Stimulated activated CD4-positive, alpha-beta T cell treated with anti-CD3 and anti-CD28 coated beads, Interleukin-12 subunit alpha, Interleukin-12 subunit beta, amount 100 ng/mL, for 24 hours (primary cell): ENCODE measurements at regions not wholly inside any gene's neighbourhood (a gene's known extent, or its start where the extent isn't known, plus 50 kb on each side); places are given as distances from the start of the nearest gene placed in this dataset.

ENCODE experiments used
- DNase-seq, 2 experiments: peaks; one replicate each; pipeline ENCODE4 v3.0.0-alpha.2; 2020; ENCODE audit warnings: low read depth in 2 of 2

DNA sequence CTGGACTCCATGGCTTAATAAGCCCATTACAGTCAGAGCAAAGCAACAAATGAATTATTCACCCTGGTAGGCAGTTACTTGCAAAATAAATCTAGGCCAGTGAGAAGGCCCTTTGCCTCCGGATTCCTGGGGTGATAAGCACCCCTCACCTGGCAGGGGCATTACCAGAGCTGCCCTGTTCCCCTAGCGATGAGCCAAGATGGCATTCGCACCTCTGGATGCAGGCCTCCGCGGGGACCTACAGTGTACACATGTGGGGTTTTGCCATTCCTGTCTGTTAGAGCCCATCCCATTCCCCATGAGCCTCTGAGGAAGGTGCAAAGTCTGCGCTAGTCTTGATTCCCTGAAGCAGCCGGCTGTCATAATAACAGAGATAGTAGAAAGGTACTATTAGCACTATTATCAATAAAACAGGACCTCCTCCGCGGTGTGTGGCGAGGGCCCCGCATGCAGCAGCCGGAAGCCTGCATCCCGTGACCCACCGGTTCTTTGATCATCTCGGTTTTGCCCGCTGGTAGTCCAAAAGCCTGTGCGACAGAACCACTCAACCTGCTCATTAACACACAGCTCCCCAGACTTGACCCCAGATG lies 344.3 kb downstream of the BRD1 start:
- no peak for DNase-seq

DNA sequence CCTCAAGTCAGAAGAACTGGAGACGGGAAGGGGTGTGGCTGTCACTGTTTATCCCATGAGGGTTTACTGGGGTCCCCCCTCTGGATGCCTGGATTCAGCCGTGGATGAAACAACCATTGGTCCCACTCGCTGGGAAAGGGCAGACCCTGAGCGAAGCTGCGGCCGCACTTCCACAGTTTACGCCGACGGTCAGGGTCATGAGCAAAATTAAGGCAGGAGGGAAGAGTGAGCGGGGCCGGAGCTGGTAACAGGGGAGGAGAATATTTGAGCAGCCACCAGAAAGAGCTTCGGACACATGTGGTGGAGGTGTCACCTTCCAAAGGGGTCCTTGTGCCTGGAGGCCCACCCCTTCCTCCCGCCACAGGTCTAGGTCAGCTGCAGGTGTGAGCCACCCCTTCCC lies 344.9 kb downstream of the BRD1 start:
- no peak for DNase-seq

DNA sequence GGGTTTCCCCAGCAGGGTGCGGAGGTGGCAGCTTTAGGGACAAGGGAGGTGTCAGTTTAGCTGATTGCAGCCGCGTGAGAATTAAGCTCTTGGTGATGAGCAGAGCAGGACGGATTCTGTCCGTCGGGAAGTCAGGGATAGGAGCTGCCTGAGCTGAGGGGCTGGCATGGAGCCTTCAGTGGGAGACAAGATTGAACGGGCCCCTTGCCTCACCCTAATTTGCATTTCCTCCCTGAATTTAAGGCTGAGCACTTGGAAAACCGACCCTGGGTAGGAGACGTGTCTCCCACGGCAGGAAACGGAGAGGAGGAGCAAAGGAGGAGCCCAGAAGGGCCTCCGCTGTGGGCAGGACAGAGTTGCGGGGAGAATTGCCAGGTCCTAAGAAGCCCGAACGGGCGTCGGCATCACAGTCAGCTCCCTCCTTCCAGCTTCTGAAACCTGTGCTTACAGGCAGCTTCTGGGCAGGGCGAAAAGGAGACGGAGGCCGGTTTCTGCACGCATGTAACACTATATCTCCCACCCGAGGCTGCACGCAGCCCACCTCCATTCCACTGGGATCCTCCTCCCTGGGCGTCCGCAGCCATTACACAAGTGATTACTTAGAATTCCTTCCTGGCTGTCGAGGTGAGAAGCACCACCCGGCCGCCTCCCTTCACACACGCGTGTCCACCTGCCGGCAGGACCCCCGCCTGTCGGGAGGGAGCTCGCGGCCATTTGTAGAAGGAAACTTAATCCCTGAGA lies 345.8 kb downstream of the BRD1 start:
- DNase-seq = no peak

DNA sequence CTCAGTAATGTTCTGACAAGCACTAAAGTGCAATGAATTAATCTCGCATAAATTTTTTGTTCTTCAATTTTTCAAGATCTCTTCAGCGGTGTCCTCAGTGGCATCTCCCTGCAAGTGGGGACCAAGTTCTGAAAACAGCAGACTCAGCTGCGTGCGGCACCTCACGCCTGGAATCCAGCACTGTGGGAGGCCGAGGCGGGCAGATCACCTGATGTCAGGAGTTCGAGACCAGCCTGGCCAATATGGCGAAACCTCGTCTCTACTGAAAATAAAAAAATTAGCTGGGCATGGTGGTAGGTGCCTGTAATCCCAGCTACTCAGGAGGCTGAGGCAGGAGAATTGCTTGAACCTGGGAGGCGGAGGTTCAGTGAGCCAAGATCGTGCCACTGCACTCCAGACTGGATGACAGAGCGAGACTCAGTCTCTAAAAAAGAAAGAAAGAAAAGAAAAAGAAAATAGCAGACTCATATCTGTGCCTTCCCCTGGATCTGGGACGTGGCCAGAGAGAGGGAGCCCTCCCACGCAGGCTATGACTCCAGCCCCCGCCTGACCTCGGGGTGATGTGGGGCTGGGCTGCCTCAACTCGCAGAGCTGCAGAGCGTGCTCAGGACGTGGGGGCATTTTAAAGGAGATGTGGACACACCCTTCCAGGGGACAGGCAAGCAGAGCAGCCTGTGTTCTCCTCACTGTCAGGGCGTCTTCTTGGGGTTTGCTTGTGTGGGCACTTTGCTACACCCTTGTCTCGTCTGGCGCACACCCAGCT lies 346.6 kb downstream of the BRD1 start:
- no peak for DNase-seq

DNA sequence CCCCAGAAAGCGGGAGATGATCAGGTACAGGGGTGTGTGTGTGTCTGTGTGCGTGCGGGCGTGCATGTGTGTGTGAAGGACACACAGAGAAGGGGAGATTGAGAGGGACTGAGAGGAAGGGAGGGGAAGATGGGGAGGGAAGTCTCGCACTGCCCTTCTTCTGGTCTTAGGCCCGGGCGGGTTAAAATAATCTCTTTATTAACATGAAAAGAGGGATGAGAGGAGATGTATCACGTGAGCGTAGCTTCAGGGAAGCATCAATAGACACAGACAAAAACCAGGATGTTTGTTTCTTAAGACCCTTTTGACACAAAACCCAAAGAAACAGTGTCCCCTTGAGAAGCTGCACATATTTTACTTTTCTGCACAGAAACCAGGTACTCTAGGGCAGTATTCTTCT lies 347.3 kb downstream of the BRD1 start:
- DNase-seq = no peak

DNA sequence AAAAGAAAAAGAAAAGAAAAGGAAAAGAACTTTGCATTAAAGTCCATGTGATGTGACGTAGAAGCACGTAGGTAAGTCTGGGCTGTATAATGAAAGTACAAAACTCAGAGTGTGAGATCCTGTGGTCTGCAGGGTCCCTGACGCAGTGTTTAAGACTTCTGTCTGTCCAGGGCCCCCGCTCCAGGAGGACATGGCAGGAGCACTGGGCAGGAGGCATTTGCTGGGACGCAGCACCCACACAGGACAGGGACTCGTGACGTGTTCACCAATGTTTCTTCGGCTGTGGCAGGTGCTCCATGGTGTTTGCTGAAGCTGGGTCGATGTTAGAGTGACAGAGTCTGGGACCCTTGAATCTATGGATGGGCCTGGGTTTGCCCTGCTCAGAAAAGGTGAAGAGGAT lies 348.1 kb downstream of the BRD1 start:
- no peak for DNase-seq

DNA sequence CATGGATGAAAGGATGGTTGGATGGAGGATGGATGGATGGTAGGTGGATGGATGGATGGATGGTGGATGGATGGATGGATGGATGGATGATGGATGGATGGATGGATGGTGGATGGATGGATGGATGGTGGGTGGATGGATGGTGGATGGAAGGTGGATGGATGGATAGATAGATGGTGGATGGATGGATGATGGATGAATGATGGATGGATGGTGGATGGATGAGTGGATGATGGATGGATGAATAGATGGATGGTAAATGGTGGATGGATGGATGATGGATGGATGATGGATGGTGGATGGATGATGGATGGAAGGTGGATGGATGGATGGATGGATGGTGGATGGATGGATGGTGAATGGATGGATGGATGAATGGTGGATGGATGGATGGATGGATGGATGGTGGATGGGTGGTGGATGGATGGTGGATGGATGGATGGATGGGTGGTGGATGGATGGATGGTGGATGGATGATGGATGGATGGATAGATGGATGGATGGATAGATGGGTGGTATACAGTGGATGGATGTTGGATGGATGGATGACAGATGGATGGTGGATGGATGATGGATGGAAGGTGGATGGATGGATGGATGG lies 350.8 kb downstream of the BRD1 start:
- no peak for DNase-seq

DNA sequence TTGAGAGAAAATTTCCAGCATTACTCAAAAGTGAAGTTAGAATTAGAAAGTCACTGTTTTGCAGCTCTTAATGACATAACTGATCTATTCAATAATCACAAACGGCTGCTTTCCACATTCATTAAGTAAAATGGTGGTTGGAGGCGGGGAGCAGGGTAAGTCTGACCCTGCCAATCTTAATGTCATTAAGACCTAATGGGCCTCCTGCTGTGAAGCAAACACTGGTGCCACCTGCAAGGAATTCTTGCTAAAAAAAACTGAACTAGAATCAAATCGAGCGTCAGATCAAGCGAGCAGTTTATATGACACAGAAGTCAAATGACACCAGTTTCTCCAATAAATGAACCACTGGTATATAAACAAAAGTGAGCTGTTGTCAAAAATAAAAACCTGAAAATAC lies 351.5 kb downstream of the BRD1 start:
- no peak for DNase-seq

DNA sequence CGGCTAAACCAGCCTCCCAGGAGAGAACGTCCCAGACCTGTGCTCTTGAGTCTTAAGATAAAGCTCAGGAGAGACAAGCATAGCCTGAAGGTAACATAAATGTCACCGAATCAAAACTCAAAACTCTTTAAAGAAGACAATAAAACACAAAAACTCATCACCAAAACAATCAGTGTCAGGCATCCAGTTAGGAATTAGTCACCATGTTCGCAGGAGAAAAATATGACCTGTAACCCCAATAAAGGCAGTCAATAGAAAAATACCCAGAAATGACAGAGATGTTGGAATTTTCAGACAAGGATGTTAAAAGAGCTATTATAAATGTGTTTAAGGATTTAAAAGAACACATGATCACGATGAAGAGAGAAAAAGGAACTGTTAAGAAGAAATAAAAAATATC lies 352.4 kb downstream of the BRD1 start:
- no peak for DNase-seq

DNA sequence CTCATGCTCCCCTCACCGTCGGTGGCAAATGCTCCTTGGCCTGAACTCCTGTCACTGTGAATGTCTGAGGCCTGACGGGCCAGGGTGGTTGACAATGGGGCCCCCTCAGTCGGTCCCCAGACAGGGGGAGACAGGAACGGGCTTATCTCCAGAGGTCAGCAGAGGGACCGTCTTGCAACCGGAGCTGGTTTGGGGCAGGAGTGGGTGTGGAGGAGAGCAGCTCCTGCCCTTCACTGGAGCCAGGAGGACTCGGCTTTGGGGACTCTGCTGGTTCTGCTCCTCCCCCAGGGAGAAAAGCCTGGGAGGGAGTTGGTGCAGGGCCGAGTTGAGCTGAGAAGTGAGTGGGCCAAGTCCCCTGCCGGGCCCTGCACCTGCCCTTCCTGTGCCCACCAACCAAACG lies 354.4 kb downstream of the BRD1 start:
- no peak for DNase-seq

DNA sequence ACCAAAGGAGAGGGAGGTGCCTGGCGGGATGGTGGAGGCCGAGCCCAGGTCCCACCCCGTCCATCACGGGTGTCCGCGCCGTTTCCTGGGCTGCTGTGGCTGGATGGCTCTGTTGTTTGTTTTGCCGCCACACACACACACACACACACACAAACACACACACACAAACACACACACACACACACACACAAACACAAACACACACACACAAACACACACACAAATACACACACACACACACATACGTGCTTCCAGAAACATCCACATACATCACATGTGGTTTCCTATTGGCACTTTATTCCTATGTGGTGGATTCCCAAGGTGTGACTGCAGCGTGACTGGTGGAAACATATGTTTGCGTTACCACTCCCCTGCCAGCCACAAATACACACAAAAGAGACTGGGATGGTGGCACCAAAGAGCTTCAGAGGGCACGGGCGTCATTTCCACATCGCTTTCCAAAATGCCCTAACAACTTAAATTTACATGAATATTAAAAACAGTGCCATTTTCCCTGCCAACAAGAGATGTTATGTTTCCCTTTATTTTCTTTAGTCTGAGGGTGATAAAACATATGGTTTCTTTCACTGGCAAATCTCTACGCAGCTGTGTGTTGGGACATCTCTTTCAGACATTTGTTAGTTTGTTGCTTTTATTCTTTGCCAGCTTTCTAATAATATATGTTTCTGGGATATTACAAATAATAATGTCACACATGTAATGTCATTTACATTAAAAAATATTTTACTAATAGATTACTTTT lies 356.8 kb downstream of the BRD1 start:
- DNase-seq = no peak

DNA sequence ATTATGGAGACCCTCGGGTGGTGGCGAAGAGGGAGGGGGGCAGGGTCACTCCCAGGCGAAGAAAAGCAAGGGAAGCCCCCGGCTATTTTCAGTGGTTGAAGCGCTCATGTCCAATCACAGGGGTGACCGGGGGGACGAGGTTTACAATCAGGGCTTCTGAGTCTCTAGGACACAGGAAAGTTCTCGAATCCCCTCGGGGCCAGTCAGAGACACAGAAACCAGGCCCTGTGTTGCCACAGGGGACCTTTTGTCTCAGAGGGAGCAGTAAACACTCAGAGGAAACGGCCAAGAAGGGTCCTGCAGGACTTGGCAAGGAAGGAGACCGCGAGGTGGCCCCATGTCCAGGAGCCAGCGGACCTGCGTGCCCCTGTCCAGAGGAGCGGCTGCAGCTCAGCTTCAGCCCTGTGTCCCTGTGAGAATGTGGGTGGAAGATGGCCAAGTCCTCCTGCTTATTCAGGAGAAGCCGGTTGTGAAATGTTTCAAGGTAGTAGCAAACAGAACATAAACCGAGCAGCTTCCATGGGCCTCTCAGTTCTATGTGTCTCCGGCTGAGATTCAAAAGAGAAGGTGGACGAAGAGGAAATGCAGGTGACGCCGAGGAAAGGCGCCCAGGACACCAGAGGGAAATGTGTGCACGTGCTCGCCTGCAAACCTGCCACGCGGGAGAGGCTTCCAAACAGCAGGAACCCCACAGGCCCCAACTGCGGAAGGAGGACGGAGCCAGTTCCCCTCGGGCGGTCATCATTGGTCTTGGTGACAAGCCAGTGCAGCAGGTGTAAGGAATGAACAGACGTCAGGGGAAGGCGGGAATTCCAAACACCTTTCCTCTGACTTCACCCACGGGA lies 357.6 kb downstream of the BRD1 start:
- no peak for DNase-seq

DNA sequence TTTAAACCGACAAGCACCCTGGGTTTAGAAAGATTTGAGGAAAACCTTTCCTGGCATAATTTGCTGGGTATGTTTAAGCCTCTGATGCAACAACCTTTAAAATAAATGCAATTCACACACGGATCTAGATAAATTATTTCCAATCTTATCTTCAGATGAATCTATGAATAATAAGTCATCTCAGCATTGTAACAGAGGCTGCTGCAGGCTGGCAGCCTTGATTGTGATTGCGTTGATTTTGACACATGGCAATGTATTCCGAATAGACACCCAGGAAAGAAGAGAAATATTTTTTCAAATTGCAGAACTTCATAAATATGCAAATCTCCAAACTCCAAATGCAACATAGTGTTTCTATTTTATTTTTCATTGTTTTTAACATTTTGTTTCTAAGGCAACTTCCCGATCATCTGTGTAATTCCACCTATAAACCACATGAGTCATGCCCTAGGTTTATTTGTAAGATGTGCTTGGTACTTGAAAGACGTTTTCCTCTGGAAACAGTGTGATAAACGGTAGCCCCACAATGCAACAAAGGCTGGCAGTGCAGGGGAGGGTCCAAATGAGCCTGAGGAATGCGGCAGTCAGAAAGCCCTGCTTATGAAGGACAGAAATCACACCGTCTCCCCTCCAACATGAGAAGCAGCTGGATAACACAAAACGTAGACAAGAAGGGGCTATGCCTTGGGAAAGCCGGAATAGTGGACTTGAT lies 359.0 kb downstream of the BRD1 start:
- no peak for DNase-seq

DNA sequence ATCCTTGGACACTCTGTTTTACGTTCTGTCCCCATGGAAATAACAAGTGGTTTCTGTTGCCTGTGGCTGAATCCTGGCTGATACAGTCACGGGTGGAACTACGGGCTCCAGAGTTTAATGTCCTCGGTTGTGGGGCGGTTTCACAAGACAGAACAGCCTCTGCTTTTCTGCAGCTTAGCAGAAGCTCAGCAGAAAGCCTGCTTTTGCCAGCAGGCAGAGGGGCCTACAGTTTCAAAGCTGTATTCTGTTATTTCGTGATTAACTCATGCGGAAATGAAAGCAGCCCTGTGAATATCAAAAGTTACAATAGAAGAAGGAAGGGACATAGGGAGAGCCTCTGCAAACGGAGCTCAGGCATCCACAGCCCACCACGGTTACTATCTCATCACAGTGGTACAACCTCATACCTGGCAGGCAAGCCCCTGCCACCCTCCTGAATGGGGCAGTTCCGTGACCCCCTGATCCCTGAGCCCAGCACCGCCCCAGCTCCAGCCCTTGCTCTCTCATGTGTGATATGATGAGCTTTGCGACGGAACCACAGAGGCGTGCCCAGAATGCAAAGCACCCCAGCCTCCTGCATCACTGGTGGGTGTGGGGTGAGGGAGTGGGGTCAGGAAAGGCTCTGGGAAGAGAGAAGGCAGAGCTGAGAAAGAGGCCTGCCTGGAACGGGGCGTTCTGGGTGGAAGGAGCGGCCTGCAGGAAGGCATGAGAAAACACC lies 360.6 kb downstream of the BRD1 start:
- DNase-seq = no peak

DNA sequence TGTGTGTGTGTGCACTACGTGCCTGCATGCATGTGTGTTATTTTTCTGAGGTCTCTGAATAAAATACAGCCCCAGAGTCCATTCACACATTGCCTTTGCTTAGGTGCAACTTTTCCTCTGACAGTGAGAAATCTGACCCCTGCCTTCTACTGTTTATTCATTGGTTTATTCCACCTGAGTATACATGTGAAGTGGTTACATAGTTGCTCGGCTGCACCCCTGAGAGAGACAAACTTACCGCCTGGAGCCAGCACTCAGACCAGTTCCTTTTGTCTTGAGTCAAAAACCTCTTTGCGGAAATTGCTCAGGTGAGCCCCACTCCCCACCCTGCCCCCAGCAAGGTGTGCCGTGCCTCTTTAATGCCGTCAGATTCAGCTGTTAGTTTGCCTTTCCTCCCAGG lies 363.6 kb downstream of the BRD1 start:
- no peak for DNase-seq

DNA sequence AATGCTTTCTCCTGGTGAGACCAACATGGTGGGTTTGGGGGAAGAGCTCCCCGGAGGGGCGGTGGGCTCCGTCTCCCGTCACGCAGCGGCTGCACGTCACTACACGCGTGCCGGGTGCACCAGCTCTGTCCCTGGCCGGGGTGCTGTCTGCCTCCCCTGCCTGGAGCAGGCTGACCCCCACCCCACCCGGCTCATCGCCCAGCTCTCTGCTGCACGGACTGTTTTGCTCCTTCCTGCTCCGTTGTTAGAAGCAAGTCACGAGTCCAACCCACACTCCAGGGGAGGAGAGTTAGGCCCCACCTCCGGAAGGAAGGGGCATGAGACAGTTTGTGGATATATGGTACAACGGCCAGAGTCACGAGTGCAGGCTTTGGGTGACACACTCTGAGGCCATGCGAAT lies 364.9 kb downstream of the BRD1 start:
- no peak for DNase-seq

DNA sequence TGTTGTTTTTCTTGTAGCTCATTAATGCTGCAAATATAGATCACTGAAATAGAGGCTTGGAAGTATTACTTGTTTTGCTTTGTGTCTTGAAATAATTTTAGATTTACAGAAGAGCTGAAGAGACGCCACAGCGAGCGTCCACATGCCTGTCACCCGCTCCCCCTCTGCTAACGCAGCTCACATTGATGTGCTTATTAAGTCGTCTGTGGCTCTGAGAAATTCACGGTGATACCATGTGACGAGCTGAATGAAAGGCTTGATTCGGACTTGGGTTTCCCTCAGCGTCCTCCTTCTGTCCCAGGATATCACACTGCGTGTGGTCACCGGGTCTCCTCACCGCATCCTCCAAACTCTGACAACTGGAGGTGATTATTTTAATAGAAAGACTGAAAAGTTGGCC lies 365.4 kb downstream of the BRD1 start:
- no peak for DNase-seq

DNA sequence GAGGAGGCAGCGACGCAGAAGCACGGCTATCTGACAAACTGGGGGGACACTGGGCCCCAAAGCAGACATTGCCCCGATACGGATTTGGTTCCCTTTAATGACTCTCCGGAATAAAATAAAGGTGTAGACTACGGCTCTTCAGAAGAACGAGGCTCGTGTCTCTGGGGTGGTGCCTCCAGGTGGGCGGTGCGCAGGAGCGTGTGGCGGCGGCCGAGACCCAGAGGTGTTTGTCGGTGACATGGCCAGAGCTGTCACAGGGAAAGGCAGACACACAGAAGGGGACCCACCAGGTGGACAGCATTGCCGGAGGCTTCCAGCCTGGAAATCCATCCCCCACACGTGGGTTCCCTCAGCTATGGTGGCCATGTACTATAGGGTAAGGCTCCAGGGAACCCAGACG lies 366.0 kb downstream of the BRD1 start:
- DNase-seq = no peak

DNA sequence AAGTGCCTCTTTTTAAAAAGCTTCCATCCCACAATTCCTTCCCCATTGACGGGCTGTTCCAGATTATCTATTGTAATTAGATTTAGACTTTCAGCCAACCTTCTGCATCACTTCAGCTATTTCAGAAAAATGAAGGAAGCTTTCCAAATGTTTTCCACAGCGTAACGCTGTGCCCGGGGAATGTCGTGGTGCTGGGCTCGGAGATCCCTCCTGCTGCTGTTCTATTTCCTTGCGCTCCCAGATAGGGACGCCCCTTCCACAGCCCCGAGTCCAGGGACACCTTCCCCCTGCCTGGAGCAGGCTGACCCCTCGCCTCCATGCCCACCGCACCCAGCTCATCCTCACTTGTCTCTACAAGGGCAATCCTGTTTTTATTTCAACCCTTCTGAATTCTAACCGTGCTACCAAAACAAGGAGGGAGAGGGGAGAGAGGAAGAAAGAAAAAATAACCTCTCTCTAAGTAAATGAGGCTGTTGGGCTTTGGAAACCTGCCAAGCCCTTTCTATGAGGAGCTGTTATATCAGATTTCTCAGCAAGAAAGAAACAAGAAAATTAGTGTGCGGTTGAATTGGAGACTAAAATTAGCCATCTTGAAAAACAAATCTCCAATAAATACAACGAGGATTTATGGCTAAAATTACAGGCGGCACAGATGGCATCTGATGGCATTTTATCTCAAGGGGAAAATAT lies 366.9 kb downstream of the BRD1 start:
- DNase-seq = no peak
